Right renal pelvis (tissue), 4 donors: ENCODE measurements at regions not wholly inside any gene's neighbourhood (a gene's known extent, or its start where the extent isn't known, plus 50 kb on each side); places are given as distances from the start of the nearest gene placed in this dataset.

Experiments
- DNase-seq, 4 donors: peaks; one replicate each; pipeline ENCODE4 v3.0.0-alpha.2; 2013; ENCODE audit warnings: low read depth in 4 of 4, low spot score in 3 of 4, missing footprints in 1 of 4

DNA sequence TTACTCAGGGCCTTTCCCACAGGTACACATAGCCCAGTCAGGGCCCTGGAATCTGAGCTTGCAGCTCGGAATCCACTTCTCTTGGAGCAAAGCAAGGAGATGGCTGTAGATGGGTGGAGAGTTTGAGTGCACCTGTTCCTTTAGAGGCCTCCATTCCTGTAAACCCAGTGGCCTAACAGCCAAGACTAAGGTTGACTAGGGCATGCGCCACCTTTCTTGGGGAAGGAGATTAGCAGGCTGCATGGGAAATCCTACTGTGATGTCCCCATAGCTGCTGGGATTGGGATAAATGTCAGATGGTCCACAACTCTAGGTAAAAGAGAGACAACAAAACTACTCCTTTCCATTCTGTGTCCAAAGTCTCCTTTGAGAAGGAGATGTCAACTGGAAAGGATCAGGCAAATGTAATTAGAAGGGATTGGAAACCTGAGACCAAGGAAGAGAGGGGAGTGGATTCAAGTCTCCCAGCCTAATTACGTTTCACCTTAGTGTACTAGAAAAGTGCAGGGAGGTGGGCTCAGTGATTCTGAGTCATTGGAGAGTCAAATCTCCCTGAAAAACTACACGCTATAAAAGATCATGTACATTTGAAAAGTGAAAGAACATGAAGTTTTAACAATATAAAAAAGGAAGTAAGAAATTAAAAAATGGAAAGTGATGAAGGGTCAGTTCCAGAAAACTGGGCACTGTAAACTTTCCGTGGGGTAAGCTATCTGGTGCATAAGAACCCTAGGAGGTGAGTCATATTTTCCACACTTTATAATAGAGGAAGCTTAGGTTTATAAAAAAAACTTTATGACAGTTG is 104.2 kb downstream of the SEC61B start:
- no peak for DNase-seq

DNA sequence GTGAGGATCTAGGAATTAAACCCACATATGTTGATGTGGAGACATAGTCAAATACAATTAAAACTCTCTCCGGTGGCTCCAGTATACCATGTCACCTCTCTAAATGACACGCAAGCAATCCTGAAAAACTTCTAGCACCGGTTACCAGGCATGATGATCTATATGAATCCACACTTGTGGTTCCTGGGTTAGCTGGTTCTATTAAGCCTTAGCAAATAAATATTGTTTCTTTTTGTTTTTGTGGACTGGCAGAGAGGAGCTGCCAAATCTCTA is 104.8 kb downstream of the SEC61B start:
- no peak for DNase-seq

DNA sequence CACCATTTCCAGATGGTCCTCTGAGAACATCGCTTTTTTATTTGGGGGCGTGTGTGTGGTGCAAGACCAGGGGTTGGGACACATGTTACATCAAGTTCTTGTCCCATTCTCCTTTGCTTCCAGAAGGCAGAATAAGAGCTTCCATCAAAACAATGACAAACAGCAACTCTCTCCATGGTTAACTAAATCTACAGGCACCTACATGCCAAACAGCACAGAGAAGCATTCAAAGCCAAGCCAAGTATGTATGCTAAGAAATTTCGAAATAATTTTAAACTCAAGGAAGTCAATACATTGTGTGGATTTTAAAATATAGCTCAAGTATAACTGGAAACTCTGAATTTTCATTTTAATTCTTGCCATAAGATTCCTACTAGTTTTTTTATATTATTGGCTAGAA is 105.6 kb downstream of the SEC61B start:
- no peak for DNase-seq

DNA sequence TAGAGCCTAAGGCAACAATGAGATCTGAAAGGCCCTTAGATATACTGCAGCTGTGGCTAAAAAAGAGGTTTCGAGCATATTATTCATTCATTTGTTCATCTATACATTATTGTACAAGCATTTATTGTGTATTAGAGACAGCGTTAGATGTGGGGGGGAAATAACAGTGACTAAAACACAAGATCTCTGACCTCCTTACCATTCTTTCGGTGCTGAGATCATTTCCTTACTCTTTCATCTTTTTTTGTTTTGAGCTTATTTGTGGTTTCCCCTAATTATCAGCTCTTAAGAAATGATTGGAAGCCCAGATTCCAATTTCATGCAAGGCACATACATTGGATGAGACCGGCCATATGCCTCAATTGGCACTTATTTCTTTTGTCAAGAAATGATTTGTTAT is 113.2 kb downstream of the SEC61B start:
- no peak for DNase-seq

DNA sequence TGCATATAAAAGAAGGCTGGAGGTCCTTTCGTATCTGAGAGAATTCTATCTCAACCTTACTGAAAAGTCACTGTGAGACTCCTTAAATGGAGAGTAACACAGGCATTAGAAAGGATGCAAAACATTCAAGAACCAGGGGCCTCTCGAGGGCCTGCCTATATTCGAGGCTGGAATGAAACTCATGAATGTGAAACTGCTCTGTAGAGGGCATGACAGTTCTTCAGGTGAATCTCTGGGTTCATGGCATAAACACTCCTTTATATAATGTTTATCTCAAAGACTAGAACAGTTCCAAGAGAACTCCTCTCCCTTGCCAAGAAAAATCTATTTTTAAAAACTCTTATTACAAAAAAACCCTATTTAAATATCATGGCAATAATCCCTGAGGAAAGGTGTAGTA is 113.9 kb downstream of the SEC61B start:
- no peak for DNase-seq

DNA sequence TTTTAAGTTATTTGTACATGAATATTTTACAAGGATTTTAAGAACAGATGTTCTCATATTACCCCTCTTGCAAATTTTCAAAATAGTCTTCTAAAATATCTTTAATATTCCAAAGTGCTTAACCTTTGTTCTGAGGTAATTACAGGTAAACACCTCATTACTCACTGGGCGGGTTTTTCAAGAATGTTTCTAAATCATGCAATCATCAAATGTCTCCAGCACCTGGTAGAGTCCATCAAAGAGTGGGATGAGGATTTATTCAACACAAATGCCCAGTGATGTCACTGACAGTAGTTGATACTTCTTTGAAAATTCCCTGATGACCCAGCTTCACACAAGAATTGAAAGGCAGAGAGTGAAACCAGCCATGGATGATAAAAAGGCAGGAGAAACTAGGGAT is 114.4 kb downstream of the SEC61B start:
- no peak for DNase-seq

DNA sequence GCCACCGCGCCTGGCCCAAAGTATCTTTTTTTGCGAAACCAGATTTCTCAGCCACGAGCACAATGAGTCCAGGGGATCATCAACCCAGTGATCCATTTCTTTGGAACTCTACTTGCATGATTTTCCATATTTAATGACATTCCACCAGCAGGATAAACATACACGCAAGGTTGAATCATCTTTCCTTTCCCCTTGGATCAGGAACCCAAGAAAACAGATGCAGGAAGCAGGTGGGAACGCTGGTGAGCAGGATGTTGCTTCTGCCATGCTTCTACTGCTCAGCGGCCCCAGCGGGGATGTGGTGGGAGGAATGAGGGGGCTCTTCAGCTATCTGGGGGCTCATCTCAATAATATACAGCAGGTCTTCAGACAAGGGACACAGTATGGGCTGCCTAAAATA is 118.2 kb downstream of the SEC61B start:
- no peak for DNase-seq

DNA sequence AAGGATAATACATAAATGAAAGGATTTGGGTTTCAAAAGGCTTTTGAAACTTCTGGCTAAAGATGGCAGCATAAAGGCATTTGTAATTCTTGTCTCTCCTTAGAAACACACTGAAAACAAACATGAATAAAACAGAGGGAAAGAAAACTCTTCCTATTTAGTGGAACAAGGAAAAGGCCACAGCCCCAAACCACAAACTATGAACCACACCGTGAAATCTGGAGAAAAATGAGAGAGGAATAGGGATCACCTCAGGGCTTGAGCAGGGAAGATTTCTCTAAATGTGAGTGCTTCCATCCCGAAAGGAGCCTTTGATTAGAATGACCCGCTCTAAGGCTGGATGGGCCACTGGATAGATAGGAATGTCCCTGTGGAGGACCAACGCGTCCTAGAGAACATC is 119.6 kb downstream of the SEC61B start:
- DNase-seq = no peak

DNA sequence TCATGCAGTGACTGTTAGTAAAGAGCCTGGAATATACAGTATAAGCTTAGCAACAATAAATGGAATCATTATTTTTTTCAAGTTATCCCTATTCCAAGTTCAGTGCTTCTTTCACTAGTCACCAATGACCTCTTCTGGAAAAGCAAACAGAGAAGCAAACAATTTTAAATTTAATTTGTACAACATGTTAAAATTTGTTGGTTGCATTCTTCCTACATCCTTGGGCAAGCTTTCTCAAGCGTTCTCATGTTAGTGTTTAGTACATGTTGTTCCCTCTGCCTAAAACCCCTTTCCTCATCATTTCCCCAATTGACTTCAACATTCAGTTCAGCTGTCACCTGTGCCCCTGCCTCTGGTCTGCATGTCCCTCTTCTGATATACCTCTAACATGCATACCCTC is 123.4 kb downstream of the SEC61B start:
- DNase-seq = no peak

DNA sequence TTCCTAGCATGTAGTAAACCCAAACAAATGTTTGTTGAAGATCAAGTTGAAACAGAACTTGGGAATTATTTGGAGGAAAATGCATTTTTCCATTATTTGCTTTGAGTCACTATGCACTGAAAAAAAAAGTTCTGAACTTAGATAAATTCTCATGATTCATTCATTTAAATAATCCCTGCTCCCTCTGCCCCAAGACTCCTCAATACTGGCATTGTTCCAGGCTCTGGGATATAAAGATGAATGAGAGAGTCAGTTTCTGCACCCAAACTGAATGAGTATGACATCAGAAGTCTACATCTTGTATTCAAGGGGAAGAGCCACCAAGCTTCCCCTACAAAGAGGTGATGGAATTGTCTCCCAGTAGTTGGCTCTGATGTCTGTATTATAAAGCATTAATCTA is 123.9 kb downstream of the SEC61B start:
- DNase-seq = no peak

DNA sequence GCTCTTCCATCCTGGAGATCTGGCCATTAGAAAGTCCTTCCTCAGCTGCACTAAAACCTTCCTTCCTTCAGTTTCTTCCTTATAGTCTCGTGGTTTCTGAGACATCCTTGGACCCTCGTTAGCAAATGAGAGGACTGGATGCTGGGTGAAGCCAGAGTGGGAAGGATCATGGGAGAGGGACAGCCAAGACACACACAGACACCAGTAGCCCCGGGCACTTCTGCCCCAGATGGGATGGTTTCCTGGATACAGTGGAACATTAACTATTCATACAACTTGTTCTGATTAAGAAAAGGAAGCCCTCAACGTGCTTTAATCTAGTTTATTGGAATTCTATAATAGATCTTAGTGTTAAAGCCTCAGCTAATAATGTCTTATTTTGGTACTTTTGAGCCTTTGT is 125.5 kb downstream of the SEC61B start:
- DNase-seq = no peak

DNA sequence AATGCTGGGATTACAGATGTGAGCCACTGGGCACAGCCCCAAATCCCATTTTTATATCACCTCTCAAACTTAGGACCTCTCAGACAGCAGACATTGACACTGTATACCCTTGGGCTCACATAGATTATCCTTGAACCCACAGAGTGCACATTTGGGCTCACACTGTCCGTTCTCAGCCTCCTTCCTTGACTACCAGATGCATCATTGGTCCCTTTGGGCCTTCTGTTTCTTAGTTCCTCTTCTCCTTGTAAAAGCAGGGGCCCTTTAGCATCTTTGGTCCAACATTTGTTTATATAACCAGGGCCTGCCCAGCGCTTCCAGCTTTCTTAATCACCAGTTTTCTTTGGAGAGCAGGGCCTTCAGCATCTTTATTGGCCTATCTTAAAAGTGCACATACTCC is 126.2 kb downstream of the SEC61B start:
- no peak for DNase-seq

DNA sequence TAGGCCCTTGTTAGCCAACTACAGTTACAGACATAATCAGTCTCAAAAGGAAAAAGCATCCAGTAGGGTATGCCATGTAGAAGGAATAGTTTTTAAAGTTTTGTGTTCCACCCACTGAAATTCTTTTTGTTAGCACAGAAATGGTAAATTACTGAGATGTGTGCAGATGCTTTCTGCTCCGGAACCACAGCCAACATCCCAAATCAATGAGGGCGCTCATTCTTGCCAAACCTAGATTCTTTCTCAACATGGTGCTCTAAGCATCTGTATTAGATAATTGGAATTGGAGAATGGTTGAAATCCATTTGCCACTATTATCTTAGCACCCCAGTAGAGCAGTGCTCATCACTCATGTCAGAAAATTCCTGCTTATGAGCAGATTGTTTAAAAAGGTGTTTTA is 127.8 kb downstream of the SEC61B start:
- DNase-seq = no peak

DNA sequence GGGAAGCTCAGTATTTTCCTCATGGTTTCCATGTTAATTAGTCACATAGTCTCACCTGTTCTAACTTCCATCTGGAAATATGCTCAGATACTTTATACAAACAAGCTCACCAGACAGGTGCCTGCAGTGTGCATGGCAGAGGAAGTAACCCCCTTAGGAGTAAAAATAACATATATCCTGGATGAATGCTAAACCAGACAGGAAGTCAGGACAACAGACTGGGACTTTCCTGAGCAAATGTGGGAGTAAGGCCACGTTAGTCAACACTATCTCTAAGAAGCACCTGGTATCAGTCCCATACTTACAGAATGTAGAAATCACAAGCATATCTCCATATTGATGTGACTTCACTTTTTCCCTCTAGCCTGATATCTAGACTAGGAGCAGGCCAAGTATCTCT is 128.4 kb downstream of the SEC61B start:
- no peak for DNase-seq

DNA sequence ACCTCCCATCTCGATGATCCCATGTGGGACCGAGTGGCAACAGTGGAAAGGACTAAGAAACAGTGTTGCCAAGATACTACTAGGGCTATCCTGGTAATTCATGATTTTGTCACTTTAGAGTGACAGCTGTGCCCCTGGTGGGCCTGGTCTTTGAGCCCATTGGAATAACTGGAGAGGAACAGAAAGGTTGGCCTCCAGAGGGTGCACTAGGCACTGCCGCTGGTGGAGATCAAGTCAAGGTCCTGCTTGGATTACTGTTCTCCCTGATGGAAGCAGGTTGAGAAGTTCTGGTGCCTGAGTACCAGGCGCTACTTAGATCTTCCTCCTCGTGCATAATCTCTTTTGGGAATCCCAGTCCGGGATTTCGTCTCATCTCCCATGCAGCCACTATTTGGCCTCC is 129.6 kb downstream of the SEC61B start:
- DNase-seq = no peak

DNA sequence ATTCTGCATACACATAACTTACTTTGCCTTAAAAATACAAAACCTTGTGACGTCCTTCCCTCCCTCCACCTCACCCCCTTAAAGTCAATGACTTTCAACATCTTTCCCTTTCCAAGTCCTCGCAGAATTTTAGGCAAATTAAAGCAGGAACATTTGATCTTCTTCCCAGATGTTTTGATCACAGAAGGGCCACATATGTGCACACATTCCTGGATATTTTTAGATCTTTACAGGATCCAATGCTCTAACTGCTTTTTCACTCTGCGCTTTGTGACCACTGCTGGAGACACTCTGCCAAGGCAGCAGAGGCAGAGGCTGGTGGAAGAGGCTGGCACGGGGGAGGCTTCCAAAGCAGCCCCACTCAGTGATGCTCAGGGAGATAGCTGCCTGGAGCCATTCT is 130.7 kb downstream of the SEC61B start:
- DNase-seq = no peak

DNA sequence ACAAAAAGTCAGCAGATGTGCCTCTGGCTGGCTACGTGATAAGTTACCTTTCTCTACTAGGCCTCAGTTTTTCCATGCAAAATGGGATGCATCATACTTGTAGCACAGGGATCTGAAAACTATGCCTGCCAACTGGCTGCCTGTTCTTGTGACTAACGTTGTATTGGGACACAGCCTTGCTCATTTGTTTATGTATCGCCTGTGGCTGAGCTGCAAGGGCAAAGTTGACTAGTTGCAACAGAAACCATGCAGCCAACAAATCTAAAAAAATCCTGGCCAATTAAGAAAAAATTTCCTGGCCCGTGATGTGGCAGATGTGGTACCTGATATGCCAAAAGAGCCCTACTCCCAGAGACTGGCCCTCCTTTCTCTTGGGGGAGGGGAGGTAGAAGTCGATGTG is 131.3 kb downstream of the SEC61B start:
- DNase-seq = no peak

DNA sequence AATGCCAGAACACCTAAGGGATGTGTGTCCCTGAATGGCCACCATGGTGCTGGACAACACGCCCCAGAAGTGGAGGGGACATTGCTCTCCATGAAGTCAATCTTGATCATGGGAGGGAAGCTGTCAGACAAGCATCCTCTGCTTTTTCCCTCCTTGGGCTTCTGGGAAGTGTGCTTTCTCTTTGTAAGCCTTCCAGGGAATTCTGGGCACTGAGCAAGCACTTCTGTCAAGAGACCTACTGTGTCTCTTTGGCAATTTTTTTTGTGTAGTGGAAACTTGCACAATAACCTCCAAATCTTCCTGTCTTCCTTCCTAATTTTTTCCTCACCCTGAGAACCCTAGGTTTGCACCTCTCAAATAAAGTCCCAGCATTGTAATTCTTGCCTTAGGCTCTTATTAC is 132.0 kb downstream of the SEC61B start:
- DNase-seq = no peak

DNA sequence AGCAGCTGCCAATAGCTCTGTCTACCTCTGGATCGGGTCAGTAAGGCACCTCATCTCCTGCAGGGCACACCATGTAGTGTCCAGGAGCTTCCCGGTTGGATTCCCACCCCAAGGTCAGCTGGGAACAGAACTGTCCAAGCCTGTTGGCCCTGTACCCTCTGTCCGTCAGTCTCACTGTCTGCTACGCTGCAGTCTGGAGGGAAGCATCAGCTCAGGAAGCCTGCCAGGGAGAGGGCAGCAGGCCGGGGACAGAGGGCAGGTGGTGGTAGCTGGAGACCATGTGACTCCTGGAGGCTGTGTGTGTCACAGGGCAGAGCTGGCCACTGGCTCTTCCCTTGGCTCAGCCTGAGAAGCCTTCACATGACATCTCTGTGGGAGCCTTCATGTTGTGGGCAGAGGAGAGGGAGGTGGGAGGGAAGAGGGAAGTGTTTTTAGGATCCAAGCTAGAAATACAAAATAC is 134.5 kb downstream of the SEC61B start:
- DNase-seq = no peak

DNA sequence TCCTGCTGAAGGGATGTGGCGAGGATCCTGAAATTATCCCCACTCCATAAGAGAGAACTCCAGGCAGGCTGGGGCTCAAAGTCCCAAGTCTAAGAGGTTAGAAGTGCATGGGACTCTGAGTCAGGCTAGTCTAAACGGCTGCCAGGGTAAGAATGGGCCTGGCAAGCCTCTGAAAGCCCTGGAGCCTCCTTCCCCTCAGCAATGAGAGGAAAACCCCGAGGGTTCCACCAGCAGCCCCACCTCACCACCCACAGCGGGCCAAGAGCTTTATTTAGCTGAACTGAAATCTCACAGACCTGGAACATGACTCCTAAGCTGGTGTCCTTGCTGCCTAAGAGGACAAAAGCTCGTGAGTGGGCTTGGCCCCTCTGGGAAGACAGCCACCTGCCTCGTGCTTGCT is 135.5 kb downstream of the SEC61B start:
- no peak for DNase-seq

DNA sequence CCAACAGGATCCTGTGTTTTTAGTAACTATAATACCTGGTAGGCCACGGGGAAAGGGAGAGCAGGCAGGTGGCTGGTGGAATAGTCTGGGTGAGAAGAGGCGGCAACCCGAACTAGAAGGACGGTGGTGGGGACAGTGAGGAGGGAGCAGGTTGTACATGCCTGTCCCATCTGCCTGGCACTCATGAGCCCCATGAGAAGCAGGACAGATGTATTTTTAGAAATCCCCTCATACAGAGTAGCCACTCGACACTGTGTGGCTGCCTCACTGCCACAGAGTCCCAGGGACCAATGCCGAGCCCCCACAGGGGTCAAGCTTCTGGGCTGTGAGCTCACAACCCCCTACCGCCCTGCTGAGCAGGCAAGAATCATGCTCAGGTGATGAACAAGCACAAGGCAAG is 136.6 kb downstream of the SEC61B start:
- no peak for DNase-seq

DNA sequence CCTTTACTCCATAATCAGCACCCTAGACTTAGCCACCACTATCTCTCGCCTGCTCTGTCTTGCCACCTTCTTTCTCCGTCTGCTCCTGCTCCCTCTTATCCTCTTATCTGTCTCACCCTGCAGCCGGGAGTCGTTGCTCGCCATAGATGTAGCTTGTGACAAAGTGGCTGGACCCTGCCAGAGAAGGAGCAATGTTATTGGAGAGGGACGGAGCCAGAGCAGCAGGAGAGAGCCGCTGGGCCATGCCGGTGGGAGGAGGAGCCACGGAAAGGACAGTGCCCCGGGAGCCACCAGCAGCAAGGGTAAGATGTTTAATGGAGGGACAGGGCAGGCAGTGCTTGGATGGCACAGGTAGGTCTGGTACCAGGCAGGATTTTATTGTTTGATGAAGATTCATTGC is 137.3 kb downstream of the SEC61B start:
- DNase-seq = no peak

DNA sequence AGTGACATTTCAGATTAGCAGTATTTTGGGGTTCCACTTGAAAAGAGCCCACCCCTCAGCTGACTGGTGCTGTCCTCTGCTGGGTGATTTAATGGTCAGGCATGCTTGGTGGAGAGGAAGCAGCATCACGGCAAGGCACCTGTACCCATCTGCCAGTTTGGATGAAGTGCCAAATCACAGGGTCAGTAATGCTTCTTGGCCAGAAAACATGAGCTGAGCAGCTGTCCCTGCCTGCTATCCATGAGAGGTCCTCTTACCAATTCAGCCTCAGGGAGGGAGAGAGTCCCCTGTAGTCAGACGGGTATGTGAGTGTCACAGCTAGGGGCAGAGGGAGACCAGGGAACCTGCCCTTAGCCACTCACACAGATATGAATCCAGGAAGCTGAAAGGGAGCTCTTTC is 137.9 kb downstream of the SEC61B start:
- no peak for DNase-seq
